ENCODE measurements at regions not wholly inside any gene's neighbourhood (a gene's known extent, or its start where the extent isn't known, plus 50 kb on each side); places are given as distances from the start of the nearest gene placed in this dataset.

DNA sequence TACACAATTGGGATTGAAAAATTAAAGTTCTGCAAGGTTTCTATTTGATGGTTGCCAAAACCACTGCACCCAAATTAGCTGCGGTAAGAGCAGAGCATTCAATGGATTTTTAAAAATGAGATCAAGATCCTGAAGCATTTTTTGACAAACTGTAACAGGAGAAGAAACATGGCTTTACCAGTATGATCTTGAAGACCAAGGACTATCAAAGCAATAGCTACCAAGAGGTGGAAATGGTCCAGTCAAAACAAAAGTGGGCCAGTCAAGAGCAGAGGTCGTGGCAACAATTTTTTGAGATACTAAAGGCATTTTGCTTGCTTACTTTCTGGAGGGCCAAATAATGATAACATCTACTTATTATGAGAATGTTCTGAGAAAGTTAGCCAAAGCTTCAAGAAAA, 186.8 kb downstream of the RDH14 start:
- DNase-seq = no peak

GRCh38 chr2:18373081-18373480, 187.4 kb downstream of the RDH14 start:
- no peak for DNase-seq

- no peak for DNase-seq
These were observed 187.8 kb downstream of the RDH14 start for GRCh38 chr2:18372641-18373040.

GRCh38 chr2:18369760-18370159, 190.7 kb downstream of the RDH14 start:
- DNase-seq = no peak

- DNase-seq = no peak
These were observed 192.4 kb downstream of the RDH14 start for GRCh38 chr2:18368008-18368407.

DNA sequence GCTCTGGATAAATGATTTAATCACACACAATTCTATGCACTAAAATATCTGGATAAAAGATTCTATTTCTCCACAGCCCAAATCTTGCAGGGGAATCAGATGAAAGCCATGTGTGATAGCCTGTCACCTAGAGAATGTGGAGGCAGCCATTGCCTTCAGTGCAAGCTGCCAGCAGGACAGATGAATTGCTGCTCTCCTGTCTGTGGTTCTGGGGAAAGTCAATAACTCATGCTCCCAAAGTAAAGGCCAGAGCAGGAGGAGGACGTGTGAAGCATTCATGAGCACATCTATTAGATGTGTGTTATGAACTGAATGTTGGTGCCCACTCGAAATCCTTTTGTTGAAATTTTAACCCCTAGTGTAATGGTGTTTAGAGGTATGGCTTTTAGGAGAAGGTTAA, 195.1 kb downstream of the RDH14 start:
- DNase-seq = no peak

DNA sequence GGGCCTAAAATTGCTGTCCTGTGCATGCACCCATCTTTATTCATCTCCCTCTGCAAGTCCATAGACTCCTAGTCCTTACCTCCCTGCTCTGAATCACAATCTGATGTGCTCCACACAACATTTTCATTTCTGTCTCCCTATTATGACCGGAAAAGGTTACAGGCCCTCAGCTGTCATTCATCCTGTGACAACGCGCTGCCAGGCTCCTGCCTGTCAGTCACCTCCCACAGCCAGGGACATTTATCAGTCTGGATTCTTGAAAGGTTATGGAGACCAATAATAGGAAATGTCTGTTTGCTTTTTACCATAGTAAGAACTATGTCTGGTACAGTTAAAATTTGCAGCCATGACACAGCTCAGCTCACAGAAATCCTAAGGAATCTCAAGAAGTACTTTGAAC, 197.1 kb downstream of the RDH14 start:
- no peak for DNase-seq

- no peak for DNase-seq
These were observed 197.8 kb downstream of the RDH14 start for GRCh38 chr2:18362696-18363095.

DNA sequence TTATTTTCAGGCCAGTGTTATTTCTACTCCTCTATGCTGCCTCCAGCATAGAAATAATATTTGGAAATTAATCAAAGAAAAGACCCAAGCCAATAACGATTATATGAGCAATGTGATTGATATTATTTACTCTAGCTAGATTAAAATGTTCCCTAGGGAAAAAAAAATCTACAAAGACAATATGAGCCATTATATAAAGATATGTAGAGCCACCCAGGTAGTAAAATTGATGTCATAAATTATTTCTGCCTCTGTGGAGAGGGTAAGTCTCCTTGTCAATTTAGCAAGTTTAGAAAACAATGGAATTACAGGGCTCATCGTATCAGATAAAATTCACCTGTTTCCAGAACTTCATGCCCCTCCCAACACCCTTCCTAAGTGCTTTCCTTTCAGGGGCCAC, 202.9 kb downstream of the RDH14 start:
- no peak for DNase-seq

GRCh38 chr2:18356676-18357075, 203.8 kb downstream of the RDH14 start:
- DNase-seq = no peak

DNA sequence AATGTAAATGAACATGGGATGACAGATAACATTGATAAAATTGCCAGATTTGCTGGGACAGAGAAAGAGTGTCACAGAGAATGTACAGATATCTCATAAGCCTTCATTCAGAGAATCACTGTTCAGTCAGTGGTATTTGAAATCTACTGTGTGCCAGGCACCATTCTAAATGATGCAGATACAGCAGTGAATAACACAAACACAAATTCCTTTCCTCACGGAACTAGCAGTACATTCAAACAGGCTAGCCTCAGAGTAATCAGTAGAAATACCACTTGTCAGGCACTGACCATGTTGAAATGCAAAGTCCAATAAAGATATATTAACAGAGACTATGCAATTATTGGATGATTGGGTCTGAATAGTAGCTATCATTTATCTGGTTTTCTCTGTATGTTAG, 211.0 kb downstream of the RDH14 start:
- DNase-seq = no peak

DNA sequence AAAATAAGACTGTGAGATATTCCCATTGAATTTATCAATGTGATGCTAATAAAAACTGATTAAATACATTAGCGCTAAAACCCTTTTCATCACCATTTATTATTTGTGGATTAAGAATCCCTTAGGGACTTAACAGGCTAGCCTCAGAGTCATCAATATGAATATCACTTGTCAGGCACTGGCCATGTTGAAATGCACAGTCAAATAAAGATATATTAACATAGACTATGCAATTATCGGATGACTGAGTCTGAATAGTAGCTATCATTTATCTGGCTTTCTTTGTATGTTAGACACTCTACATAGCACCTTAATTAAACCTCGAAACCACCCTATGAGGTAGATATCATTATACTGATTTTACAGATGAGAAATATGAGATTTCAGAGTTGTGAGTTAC, 213.6 kb downstream of the RDH14 start:
- DNase-seq = no peak

DNA sequence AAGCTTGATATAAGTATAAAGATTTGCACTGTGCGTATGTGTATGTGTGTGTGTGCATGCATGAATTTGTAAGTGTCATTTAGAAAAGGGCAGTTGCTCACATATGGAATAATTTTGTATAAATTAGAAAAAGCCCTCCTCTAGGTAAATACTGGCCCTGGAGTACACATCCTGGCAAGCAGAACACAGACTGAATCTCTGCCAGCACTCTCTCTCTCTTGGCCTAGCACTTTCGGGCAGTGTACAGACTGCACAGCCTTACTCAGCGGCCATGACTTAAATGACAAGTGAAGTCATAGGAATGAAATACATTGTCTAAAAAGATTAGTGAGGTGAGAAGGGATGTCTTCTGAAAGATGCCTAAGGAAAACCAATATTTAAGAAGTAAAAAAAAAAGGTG, 214.1 kb downstream of the RDH14 start:
- no peak for DNase-seq

- DNase-seq = no peak
These were observed 214.6 kb downstream of the RDH14 start for GRCh38 chr2:18345848-18346247.

DNA sequence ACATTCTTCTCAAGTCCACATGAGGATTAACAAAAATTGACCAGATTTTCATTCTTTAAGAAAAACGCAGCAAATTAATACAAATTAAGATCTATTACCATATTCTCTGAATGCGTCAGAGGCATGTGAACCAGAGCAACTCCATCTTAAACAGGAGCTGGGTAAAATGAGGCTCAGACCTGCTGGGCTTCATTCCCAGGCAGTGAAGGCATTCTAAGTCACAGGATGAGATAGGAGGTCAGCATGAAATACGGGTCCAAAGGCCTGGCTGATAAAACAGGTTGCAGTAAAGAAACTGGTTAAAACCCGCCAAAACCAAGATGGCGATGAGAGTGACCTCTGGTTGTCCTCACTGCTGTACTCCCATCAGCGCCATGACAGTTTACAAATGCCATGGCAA, 217.6 kb downstream of the RDH14 start:
- DNase-seq = no peak

DNA sequence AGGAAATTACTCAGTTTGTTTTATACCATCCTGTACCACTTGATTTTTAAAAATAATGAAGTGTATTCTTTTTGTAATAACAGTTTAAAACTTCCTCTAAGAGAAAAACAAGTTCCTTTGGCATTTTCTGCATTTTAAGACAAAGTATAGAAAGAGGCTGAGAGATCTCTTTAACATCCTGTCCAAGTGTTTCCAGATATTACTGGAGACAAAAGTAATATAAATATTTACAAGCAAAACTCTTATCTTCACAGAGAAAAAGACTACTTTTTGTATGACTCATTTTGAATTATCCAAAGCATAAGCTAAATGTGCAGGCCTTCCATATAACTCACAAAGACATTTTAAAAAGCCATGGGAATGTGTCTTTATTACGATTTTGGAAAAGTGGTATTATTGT, 221.1 kb downstream of the RDH14 start:
- DNase-seq = no peak

DNA sequence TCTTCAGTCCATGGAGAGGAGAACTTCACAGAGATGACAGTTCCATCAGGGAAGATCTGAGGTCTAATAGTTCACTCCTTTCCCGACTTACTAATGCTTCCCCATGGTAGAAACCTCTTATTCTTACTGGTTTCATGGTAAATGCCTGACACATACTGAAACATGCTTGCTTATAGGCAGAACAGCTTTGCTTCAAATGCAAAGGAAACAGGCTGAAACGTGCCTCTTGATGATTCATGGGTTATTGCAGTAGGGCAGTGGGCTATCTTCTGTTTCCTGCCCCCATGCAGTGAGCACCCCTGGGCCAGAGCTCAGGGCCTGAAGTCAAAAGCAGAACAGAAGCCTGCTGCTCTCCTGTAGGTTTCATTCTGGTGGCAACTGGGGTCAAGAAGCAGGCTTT, 223.5 kb downstream of the RDH14 start:
- no peak for DNase-seq

DNA sequence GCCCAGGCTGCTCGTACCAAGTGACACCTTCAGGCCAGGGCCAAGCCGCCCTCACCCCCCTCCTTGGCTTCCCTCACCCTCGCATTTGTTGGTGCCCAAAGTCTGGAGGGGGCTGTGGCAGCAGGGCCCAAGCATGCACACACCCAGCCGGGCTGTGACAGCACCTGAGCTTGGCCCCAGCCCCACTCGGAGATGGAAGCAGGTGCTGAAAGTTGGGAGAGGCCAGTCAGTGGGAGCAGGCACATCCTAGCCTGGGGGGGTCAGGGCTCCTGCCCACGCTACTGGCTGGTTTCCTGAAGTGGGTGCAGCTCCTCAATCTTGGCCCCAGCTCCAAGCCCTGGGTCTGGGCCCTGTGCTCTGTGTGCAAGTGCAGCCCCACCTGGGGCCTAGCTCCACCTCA, 228.0 kb downstream of the RDH14 start:
- no peak for DNase-seq

DNA sequence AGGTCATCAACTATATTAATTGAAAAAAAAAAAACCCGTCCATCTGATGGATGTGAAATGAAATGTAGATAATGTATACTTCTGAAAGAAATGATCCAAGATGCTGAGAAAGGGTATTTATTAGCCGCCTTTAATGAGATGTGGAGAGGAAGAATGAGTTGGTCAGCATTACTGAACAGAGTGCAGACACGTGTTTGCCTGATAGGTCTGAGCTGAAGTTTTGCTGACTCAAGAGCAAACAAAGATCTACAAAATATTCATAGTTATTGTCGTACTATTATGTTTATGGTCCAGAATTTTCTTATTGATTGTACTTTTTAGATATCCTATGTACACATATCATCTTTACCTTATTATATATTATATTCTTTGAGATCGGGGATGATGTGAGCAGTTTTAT, 235.3 kb downstream of the RDH14 start:
- DNase-seq = no peak

DNA sequence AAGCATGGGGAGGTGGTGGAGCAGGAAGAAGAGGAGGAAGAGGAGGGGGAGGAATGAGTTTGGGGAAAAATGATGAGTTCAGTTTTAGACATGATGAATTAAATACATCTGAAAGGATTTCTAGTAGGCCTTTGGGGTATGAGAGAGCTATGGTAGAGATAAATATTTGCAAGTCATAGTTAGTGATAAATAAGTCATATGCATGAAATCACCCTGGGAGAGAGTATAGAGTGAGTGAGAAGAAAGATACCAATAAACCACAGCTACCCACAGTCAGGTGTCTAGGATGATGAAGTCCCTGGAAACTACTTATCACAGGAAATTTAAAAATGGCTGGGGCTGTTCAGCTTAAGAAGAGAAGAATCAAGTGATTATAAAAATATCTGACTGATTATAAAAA, 240.5 kb downstream of the RDH14 start:
- DNase-seq = no peak

DNA sequence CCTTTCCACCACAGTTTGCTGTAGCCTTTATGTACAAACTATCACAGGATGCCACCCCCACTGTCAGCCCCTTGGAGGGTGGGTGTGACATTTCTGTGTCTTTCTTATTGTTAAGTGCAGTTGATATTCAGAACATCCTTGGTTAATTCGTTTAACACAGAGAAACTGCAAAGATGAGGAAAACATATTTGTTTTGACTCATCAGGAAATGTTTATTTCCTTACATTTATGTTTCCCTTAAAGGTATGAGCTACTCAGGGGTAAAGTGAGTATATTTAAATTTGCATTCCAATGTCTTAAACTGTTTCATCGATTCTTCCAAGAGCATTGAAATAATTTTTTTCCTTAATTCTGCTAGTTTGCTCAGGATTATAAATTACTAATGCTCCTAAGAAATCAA, 243.4 kb downstream of the RDH14 start:
- no peak for DNase-seq

- no peak for DNase-seq
These were observed 247.6 kb downstream of the RDH14 start for GRCh38 chr2:18312818-18313217.

DNA sequence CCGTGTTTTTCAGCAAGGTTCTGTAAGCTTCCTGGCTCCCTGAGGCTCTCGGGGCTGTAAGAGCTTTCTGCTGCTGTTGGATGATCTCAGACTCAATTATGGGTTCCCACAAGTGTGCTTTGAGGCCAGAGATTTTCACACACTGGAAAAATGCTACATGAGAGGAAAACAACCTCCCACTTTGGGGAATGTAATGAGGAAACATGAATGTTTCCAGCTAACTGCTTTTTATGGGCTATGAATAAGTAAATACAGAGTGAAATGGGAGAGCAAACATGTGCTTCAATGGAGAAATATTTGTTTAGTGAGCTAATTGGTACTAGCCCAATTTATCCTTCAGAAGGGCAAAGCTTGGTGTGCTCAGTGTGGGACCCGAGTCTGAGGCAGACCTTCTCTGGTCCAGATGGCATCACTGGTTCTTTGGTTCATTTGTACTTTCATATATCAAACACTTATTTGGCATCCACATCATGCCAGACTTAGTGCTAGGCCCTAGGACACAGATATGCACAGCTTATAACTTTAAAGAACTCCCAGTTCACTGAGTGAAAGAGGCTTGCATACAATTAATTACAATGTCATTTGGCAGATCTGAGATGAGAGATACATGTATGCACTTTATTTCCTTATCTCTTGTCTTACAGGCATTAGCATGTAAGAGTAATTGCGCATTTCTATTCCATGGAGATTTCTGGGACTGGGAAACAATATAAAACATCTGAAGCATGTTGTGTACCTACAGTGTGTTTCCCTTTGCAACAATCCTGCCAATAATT, 248.8 kb downstream of the RDH14 start:
- DNase-seq = no peak

DNA sequence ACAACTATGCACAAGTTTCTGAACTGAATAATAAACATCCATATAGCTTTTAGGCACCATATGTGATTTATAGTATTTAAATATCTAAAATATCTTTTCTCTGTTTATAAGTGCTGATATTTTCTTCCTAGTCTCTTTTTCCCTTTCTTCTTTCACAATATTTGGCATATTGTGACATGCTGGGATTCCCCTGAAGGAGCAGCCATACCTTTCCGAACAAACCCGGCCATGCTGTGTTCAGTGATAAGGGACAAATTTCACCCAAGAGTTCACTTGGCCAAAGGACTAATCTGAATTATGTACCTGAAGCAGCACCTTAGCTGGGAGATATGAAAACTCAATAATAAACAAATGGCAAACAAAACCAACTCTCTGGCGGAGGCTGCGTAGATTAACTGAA, 250.8 kb downstream of the RDH14 start:
- no peak for DNase-seq

DNA sequence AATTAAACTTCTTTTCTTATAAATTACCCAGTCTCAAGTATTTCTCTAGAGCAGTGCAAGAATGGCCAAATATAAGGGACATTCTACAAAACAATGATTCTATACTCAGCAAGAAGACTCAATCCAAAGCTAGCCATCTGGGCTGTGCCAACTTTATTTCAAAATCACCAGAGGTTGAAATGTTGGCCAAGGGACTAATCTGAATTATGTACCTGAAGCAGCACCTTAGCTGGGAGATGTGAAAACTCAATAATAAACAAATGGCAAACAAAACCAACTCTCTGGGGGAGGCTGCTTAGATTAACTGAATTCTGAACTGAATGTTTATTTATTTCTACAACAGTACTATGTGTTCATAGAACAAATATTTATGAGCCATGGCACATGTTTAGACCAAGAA, 251.3 kb downstream of the RDH14 start:
- DNase-seq = no peak

- DNase-seq = no peak
These were observed 255.6 kb downstream of the RDH14 start for GRCh38 chr2:18304849-18305248.
